Astrocyte of the cerebellum (primary cell): ENCODE measurements at regions not wholly inside any gene's neighbourhood (a gene's known extent, or its start where the extent isn't known, plus 50 kb on each side); places are given as distances from the start of the nearest gene placed in this dataset.
"Not testable (repeated sequence)": the region's sequence is repeated elsewhere in the genome, so short reads cannot be mapped to it uniquely, and the experiment has no call there.

Source experiments
- DNase-seq: peaks from one replicate; pipeline ENCODE4 v3.0.0-alpha.2; 2011; ENCODE audit warnings: low read depth
- H3K4me3 ChIP-seq: 2 replicates; pipeline ENCODE4 v1.5.1; 2011; ENCODE audit warnings: mild to moderate bottlenecking, low read depth, low read length, moderate library complexity
- in situ Hi-C: cut with HindIII; loops from 2 replicates; pipeline ENCODE4 v1.10.0; 2017; ENCODE audit warnings: low sequenced_read_pairs
- TF ChIP-seq, protein P1 (sequence below): IDR thresholded peaks from 2 replicates; pipeline ENCODE4 v1.5.1; 2012; ENCODE audit warnings: low read length, low read depth, moderate library complexity, mild to moderate bottlenecking; ENCODE audit errors: missing control alignments

DNA sequence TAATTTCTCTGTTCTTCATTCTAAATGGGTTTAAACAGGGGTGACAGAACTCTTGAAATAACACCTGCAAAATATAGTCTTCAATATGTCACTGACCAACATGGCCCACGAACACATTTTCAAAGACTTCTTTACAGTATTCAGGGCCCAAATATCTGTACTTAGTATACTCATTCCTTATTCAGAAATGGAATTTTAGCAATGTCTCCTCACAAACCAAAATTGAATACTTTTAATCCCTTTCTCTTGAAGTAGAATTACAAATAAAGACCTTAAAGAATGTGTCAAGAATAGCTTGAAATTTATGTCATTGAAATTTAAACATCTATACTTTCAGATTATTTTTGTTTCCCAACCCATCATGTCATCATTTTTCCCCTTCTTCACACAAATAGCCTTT, 263.1 kb downstream of the LRIG3 start:
- H3K4me3 ChIP-seq = no peak overlapping the region
- TF ChIP-seq, protein P1, sequence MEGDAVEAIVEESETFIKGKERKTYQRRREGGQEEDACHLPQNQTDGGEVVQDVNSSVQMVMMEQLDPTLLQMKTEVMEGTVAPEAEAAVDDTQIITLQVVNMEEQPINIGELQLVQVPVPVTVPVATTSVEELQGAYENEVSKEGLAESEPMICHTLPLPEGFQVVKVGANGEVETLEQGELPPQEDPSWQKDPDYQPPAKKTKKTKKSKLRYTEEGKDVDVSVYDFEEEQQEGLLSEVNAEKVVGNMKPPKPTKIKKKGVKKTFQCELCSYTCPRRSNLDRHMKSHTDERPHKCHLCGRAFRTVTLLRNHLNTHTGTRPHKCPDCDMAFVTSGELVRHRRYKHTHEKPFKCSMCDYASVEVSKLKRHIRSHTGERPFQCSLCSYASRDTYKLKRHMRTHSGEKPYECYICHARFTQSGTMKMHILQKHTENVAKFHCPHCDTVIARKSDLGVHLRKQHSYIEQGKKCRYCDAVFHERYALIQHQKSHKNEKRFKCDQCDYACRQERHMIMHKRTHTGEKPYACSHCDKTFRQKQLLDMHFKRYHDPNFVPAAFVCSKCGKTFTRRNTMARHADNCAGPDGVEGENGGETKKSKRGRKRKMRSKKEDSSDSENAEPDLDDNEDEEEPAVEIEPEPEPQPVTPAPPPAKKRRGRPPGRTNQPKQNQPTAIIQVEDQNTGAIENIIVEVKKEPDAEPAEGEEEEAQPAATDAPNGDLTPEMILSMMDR = no peak
- DNase-seq = no peak
- in situ Hi-C loops = no loop called here

DNA sequence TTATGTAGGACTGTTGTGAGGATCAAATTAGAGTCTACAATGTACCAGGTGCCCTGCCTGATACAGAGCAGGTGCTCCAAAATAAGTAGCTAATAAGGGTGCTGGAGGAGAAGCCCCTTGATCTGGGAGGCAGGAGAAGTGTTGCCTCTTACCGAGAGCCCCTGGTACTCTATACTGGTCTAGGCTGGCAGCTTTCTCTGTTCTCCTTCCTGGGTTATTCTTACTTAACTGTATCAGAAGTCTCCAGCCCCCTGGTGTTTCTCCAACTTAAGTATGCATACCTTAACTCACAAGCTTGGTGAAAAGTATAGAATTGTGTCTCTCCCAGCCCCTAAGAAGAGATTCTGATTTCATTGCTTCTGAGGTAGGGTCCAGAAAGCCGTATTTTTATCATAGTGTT, 254.9 kb downstream of the LRIG3 start:
- in situ Hi-C loops = no loop called here
- no peak overlapping the region for H3K4me3 ChIP-seq
- DNase-seq = no peak
- TF ChIP-seq, protein P1 = no peak

DNA sequence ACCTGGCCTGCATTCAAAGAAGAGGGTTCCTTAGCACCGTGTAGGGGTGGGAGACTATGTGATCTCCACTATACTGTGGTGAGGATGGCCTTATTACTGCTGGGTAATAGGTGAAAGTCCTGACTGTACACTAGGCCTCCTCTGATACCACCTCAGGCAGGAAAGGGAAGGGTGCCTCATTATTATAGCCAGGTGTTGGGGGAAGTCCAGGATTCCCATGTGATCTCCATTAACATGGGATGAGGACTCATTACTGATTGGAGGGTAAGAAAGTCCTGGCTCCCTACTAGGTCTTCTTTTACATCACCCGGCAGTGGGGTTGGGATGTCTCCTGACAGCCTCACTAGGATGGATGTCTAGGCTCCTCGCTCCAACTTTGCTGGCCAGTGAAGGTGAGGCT, 252.1 kb downstream of the LRIG3 start:
- DNase-seq = no peak
- in situ Hi-C loops = no loop called here
- TF ChIP-seq, protein P1 = no peak
- no peak overlapping the region for H3K4me3 ChIP-seq

DNA sequence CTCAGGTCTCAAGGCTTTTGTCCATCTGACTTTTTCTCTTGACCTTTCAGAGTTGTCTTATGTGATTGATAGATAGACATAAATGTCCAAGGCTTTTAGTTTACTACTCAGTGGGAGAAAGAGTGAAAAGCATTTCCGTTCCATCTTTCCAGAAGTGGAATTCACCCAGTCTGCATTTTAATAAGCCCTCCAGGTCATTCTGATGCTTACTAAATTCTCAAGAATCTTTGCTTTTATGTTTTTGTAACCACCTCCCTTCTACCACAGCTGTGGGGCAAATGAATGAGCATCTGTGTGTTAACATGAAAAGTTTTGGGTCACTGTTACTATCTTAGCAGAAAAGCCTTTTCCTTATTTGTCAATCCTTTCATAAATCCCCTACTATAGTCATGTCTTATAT, 251.4 kb downstream of the LRIG3 start:
- in situ Hi-C loops = no loop called here
- H3K4me3 ChIP-seq = no peak overlapping the region
- DNase-seq = peak; percentile 59
- TF ChIP-seq, protein P1 = no peak

DNA sequence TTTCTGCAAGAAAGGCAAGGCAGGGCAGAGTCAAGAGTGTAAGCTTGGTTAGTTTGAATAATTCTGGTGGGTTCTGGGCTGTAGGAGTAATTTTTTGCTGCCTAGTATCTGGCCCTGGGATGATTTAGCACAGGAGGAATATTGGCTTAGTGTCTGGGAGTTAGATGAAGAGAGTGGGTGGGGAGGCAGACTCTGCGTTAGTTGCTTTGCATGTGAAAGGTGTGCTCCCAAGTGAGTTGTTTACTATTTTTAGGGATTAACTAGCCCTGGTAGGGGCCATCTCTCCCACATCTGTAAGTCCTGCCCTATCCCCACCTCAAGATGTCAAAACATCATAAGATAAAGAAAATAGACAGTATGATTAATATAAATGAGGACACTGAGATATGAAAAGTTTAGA, 249.7 kb downstream of the LRIG3 start:
- no peak for DNase-seq
- H3K4me3 ChIP-seq = no peak overlapping the region
- TF ChIP-seq, protein P1 = no peak
- in situ Hi-C loops = loop anchor here (5.0 kb wide), 1 partner anchor 33 kb away; no protein-coding TSS in a partner anchor

DNA sequence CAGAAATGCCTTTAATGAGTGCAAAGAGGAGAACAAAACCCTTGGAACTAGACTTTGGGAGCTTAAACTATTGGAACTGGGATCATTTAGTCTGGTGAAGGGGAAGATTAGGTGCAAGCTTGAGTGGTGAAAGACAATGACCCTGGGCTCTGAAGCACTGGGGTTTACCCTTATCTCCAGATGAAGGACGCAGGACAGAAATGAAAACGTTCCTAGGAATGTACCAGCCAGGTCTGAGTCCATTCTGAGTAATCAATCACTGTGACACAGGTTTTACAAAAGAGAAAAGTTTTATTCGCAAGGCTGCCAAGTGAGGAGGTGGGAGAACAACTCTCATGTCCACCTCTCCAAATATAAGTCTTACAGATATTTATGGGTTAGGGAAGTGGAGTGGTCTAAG, 249.1 kb downstream of the LRIG3 start:
- in situ Hi-C loops = loop anchor here (5.0 kb wide), 1 partner anchor 34 kb away; no protein-coding TSS in a partner anchor
- DNase-seq = no peak
- TF ChIP-seq, protein P1 = no peak
- H3K4me3 ChIP-seq = no peak overlapping the region

DNA sequence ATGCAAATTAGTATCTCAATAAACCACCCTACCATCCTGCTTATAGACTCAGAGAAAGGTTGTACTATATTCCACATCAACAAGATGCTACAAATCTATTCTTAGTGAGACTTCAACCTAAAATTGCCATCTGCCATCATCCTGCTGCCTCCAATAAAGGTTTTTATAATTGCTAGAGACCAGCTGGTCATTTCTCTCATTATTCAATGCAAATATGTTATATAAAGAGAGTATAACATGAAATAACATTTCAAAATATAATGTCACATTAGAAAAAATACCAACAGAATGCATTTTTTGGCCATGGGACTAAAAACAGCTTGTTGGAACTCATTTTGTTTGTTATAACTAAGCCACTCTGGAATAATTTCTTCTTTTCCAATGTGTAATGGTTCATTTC, 247.3 kb downstream of the LRIG3 start:
- in situ Hi-C loops = loop anchor here (5.0 kb wide), 1 partner anchor 36 kb away; no protein-coding TSS in a partner anchor
- no peak for DNase-seq
- TF ChIP-seq, protein P1 = no peak
- H3K4me3 ChIP-seq = no peak overlapping the region

DNA sequence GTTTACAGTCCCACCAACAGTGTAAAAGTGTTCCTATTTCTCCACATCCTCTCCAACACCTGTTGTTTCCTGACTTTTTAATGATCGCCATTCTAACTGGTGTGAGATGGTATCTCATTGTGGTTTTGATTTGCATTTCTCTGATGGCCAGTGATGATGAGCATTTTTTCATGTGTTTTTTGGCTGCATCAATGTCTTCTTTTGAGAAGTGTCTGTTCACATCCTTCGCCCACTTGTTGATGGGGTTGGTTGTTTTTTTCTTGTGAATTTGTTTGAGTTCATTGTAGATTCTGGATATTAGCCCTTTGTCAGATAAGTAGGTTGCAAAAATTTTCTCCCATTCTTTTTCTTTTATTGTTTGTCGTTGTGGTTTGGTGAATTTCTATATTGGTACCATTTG, 242.5 kb downstream of the LRIG3 start:
- H3K4me3 ChIP-seq, DNase-seq, in situ Hi-C loops: not testable (repeated sequence)
